Keratinocyte (primary cell): ENCODE measurements at regions not wholly inside any gene's neighbourhood (a gene's known extent, or its start where the extent isn't known, plus 50 kb on each side); places are given as distances from the start of the nearest gene placed in this dataset.

Experiments used
- EZH2 ChIP-seq: IDR thresholded peaks from one replicate; pipeline ENCODE4 v1.6.1; 2012; ENCODE audit warnings: inconsistent platforms, mild to moderate bottlenecking, low read length, moderate library complexity
- TF ChIP-seq, protein P1 (sequence below), 3 experiments: IDR thresholded peaks in 1 of 3; conservative IDR thresholded peaks in 1 of 3; optimal IDR thresholded peaks in 1 of 3; 2 replicates in 2 of 3; 3 replicates in 1 of 3; pipeline versions ENCODE3 to v1.5.1; 2011; ENCODE audit warnings: low read length in 3 of 3, mild to moderate bottlenecking in 3 of 3, moderate library complexity in 2 of 3, control low read depth in 1 of 3, inconsistent platforms in 1 of 3; ENCODE audit not compliant: insufficient read depth in 2 of 3; ENCODE audit errors: extremely low read depth in 1 of 3

GRCh38 chr5:35533156-35533555, 84.5 kb upstream of the SPEF2 start:
- TF ChIP-seq, protein P1, sequence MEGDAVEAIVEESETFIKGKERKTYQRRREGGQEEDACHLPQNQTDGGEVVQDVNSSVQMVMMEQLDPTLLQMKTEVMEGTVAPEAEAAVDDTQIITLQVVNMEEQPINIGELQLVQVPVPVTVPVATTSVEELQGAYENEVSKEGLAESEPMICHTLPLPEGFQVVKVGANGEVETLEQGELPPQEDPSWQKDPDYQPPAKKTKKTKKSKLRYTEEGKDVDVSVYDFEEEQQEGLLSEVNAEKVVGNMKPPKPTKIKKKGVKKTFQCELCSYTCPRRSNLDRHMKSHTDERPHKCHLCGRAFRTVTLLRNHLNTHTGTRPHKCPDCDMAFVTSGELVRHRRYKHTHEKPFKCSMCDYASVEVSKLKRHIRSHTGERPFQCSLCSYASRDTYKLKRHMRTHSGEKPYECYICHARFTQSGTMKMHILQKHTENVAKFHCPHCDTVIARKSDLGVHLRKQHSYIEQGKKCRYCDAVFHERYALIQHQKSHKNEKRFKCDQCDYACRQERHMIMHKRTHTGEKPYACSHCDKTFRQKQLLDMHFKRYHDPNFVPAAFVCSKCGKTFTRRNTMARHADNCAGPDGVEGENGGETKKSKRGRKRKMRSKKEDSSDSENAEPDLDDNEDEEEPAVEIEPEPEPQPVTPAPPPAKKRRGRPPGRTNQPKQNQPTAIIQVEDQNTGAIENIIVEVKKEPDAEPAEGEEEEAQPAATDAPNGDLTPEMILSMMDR (optimal IDR thresholded peaks at IDR 0.05 in 1 of 3, IDR thresholded peaks at IDR 0.05 in 1 of 3, conservative IDR thresholded peaks at IDR 0.05 in 1 of 3; ENCODE audit: extremely low read depth in 1 of 3, insufficient read depth in 2 of 3, low read length in 3 of 3): no peak
- no peak for TF ChIP-seq EZH2
